Epithelial cell of esophagus (primary cell): ENCODE measurements at regions not wholly inside any gene's neighbourhood (a gene's known extent, or its start where the extent isn't known, plus 50 kb on each side); places are given as distances from the start of the nearest gene placed in this dataset.
"Not testable (repeated sequence)": the region's sequence is repeated elsewhere in the genome, so short reads cannot be mapped to it uniquely, and the experiment has no call there.

Source experiments
- DNase-seq: peaks from one replicate; pipeline ENCODE4 v3.0.0; 2010; ENCODE audit warnings: low read depth
- H3K4me3 ChIP-seq: 2 replicates; pipeline ENCODE4 v1.5.1; 2011; ENCODE audit warnings: mild to moderate bottlenecking, low read length, control low read depth
- TF ChIP-seq, protein P1 (sequence below): IDR thresholded peaks from 2 replicates; pipeline ENCODE4 v1.5.1; 2011; ENCODE audit warnings: low read depth, mild to moderate bottlenecking, low read length, control low read depth, inconsistent platforms; ENCODE audit not compliant: insufficient read depth; ENCODE audit errors: missing control alignments

GRCh38 chrY:15871570-15871969 lies 1347.2 kb downstream of the NLGN4Y start:
- no peak overlapping the region for H3K4me3 ChIP-seq
- DNase-seq = no peak
- TF ChIP-seq, protein P1, sequence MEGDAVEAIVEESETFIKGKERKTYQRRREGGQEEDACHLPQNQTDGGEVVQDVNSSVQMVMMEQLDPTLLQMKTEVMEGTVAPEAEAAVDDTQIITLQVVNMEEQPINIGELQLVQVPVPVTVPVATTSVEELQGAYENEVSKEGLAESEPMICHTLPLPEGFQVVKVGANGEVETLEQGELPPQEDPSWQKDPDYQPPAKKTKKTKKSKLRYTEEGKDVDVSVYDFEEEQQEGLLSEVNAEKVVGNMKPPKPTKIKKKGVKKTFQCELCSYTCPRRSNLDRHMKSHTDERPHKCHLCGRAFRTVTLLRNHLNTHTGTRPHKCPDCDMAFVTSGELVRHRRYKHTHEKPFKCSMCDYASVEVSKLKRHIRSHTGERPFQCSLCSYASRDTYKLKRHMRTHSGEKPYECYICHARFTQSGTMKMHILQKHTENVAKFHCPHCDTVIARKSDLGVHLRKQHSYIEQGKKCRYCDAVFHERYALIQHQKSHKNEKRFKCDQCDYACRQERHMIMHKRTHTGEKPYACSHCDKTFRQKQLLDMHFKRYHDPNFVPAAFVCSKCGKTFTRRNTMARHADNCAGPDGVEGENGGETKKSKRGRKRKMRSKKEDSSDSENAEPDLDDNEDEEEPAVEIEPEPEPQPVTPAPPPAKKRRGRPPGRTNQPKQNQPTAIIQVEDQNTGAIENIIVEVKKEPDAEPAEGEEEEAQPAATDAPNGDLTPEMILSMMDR = no peak

- DNase-seq, H3K4me3 ChIP-seq: not testable (repeated sequence)
Measured at GRCh38 chrY:15875881-15876280, 1351.6 kb downstream of the NLGN4Y start.

DNA sequence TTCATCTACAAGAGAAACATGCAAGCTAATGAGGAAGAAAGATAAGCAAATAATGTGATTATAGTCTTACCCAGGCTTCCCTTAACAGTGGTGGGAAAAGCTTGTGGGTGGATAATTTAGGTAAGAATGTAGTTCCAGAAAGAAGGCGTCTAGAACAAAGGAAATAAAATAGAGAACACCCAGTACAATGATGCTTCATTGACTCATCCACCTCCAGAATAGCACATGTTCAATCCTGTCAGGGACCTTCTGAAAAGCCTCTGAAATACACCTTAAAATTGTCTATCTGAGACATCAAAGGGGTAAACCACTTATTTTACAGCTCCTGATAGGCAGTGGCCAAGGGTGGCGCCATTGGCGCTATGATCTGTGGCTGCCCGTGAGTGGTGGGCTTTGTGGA lies 1379.2 kb downstream of the NLGN4Y start:
- not testable (repeated sequence) for DNase-seq, H3K4me3 ChIP-seq

- H3K4me3 ChIP-seq = no peak overlapping the region
- DNase-seq = peak; percentile 0
- TF ChIP-seq, protein P1 = no peak
Measured at GRCh38 chrY:15905557-15905956, 1381.2 kb downstream of the NLGN4Y start.

DNA sequence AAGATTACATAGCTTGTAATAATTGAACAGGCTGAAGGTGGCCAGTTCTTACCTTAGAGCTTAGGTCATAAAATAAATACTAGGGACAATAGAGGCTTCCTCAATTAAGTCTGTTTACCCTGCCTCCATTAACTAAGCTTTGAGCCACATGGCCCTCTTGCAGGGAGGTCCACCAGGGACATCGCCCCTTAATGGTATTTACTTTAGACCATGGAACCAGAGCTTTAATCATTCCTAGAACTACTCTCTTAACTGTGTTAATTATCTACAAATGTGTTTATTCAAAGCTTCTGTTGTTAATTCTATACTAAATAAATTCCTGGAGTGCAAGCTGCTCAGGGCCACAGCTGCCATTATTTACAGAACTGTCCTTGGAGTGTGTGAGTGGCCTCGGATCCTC lies 1402.2 kb downstream of the NLGN4Y start:
- DNase-seq = no peak
- no peak overlapping the region for H3K4me3 ChIP-seq
- TF ChIP-seq, protein P1 = no peak

DNA sequence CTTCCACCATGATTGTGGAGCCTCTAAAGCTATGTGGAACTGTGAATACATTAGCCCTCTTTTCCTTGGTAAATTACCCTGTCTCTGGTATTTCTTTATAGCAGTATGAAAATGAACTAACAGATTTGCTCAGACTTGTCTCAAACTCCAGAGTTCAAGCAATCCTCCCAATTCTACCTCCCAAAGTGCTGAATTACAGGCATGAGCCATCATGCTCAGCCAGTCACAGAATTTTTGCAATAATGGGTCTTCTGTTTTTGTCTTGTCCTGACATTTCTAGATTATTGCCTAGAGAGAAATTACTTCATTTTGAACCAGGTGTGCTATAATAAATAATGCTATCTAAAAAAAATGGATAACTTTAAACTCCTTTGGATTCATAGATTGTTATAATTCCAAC lies 1414.5 kb downstream of the NLGN4Y start:
- no peak overlapping the region for H3K4me3 ChIP-seq
- TF ChIP-seq, protein P1 = no peak
- peak; percentile 50 for DNase-seq

GRCh38 chrY:15951041-15951440 lies 1426.7 kb downstream of the NLGN4Y start:
- DNase-seq = no peak
- TF ChIP-seq, protein P1 = no peak
- no peak overlapping the region for H3K4me3 ChIP-seq

GRCh38 chrY:15968800-15969199 lies 1444.5 kb downstream of the NLGN4Y start:
- H3K4me3 ChIP-seq = no peak overlapping the region
- no peak for DNase-seq
- TF ChIP-seq, protein P1 = no peak
